Astrocyte of the cerebellum (primary cell): ENCODE measurements at regions not wholly inside any gene's neighbourhood (a gene's known extent, or its start where the extent isn't known, plus 50 kb on each side); places are given as distances from the start of the nearest gene placed in this dataset.

Experiments used
- DNase-seq: peaks from one replicate; pipeline ENCODE4 v3.0.0-alpha.2; 2011; ENCODE audit warnings: low read depth
- H3K4me3 ChIP-seq: 2 replicates; pipeline ENCODE4 v1.5.1; 2011; ENCODE audit warnings: mild to moderate bottlenecking, low read depth, low read length, moderate library complexity
- CTCF ChIP-seq: IDR thresholded peaks from 2 replicates; pipeline ENCODE4 v1.5.1; 2012; ENCODE audit warnings: low read length, low read depth, moderate library complexity, mild to moderate bottlenecking; ENCODE audit errors: missing control alignments
- in situ Hi-C: cut with HindIII; loops from 2 replicates; pipeline ENCODE4 v1.10.0; 2017; ENCODE audit warnings: low sequenced_read_pairs

GRCh38 chr2:33660416-33661123 is 61.5 kb upstream of the FAM98A start:
- DNase-seq = no peak
- H3K4me3 ChIP-seq = no peak overlapping the region
- no peak for TF ChIP-seq CTCF
- in situ Hi-C loops = no loop called here

GRCh38 chr2:33655626-33656320 is 56.7 kb upstream of the FAM98A start:
- TF ChIP-seq CTCF = no peak
- DNase-seq = no peak
- H3K4me3 ChIP-seq = no peak overlapping the region
- in situ Hi-C loops = no loop called here

GRCh38 chr2:33652830-33653229 is 53.7 kb upstream of the FAM98A start:
- in situ Hi-C loops = no loop called here
- no peak for TF ChIP-seq CTCF
- no peak overlapping the region for H3K4me3 ChIP-seq
- DNase-seq = no peak

- no peak for TF ChIP-seq CTCF
- H3K4me3 ChIP-seq = no peak overlapping the region
- no peak for DNase-seq
- in situ Hi-C loops = no loop called here
These were observed 51.1 kb upstream of the FAM98A start for GRCh38 chr2:33650171-33650570.
